Smooth muscle cell (in vitro differentiated cells): ENCODE measurements at regions not wholly inside any gene's neighbourhood (a gene's known extent, or its start where the extent isn't known, plus 50 kb on each side); places are given as distances from the start of the nearest gene placed in this dataset.
A peak's percentile ranks its signal among the peaks of the same experiment; 100 is the strongest.

Source experiments
- DNase-seq: peaks from one replicate; lab custom pipeline; 2025; ENCODE audit not compliant: unreplicated experiment; lab: John Stamatoyannopoulos, UW
- H2AFZ ChIP-seq: fragments of 200-600 bp; sonication (generic); 2 replicates; pipeline ENCODE4 v1.6.0; 2016; ENCODE audit warnings: antibody characterized with exemption, low read depth, mild to moderate bottlenecking
- H3F3A ChIP-seq: fragments of 200-600 bp; sonication (generic); 2 replicates; pipeline ENCODE4 v1.6.0; 2017; ENCODE audit warnings: antibody characterized with exemption, low read depth
- H3K27ac ChIP-seq: fragments of 200-600 bp; sonication (generic); 2 replicates; pipeline ENCODE4 v1.5.1; 2016; ENCODE audit warnings: low read depth, mild to moderate bottlenecking
- H3K27me3 ChIP-seq: fragments of 200-600 bp; sonication (generic); 2 replicates; pipeline ENCODE4 v1.6.1; 2016; ENCODE audit warnings: low read depth, mild to moderate bottlenecking
- H3K36me3 ChIP-seq: fragments of 200-600 bp; sonication (generic); 2 replicates; pipeline ENCODE4 v1.5.1; 2016; ENCODE audit warnings: low read depth
- H3K4me1 ChIP-seq: fragments of 200-600 bp; sonication (generic); 2 replicates; pipeline ENCODE4 v1.5.1; 2016; ENCODE audit warnings: low read depth
- H3K4me2 ChIP-seq: fragments of 200-600 bp; sonication (generic); 2 replicates; pipeline ENCODE4 v1.6.0; 2016; ENCODE audit warnings: mild to moderate bottlenecking
- H3K4me3 ChIP-seq: fragments of 200-600 bp; sonication (generic); 2 replicates; pipeline ENCODE4 v1.5.1; 2016; ENCODE audit warnings: mild to moderate bottlenecking
- H3K79me2 ChIP-seq: fragments of 200-600 bp; sonication (generic); 2 replicates; pipeline ENCODE4 v1.6.0; 2016; ENCODE audit warnings: low read depth, mild to moderate bottlenecking
- H3K9ac ChIP-seq: fragments of 200-600 bp; sonication (generic); 2 replicates; pipeline ENCODE4 v1.6.0; 2016; ENCODE audit warnings: low read depth
- H3K9me3 ChIP-seq: fragments of 200-600 bp; sonication (generic); replicated peaks from 2 replicates; pipeline ENCODE4 v1.5.1; 2016; ENCODE audit warnings: low read depth
- H4K20me1 ChIP-seq: fragments of 200-600 bp; sonication (generic); 2 replicates; pipeline ENCODE4 v1.6.0; 2016; ENCODE audit warnings: low read depth
- WGBS: methylation state at CpG from one replicate; pipeline ENCODE4 v1.1.7; 2016; ENCODE audit warnings: low lambda C conversion rate; 5-methylcytosine and 5-hydroxymethylcytosine counted together
- TF ChIP-seq, protein P1 (sequence below): fragments of 200-600 bp; sonication (generic); IDR thresholded peaks from 2 replicates; pipeline ENCODE4 v1.5.1; 2017; ENCODE audit warnings: borderline replicate concordance, mild to moderate bottlenecking, antibody characterized with exemption; ENCODE audit not compliant: insufficient read depth, poor library complexity, severe bottlenecking

DNA sequence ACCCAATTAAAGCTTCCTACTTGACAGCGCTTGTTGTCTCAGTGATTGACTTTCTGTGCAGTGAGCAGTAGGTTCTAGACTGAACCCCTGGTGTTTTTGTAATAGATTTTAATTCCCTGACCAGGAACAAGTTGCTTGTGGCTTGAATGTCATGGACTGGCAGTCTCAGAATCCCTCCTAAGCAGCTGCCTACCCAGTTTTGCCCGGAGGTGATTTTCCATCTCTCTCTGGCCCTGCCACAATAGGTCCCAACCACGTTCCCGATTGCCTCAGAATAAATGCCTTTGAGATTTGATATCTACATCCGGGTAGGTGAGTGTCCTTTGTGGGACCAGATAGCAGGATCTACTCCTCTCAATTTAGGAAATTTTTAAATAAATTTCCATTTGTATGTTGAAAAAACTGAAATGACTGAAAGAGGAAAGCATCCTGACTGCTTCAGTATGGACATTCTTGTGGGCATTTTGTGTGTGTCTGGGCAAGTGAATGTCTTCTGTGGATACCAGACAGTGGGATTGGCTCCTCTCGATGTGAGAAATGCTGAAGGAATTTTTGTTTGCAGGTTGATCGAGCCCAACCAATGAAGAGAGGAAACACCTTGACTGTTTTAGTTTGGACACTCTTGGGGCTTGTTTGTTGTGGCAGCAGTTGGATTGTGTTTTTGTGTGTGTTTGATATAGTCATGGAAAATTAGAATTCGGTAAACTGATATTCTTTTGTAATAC lies 1607.4 kb downstream of the C4orf33 start:
- Histone ChIP-seq H3K36me3 (no peaks in the 10 kb centered on the region), H3K27me3 (no peaks in the 10 kb centered on the region), H3K9me3 (no peaks in the 10 kb centered on the region), H4K20me1 (no peaks in the 10 kb centered on the region), H3K4me3 (no peak overlapping the region), H3K27ac (peak overlapping the region; percentile 70), H3K4me2 (no peak overlapping the region), H3K79me2 (no peaks in the 10 kb centered on the region), H3K9ac (no peak overlapping the region), H3F3A (no peaks in the 10 kb centered on the region), H2AFZ (no peak overlapping the region), H3K4me1 (no peaks in the 10 kb centered on the region)
- 81% methylated on average over 8 of the region's 8 CpGs for WGBS
- TF ChIP-seq, protein P1, sequence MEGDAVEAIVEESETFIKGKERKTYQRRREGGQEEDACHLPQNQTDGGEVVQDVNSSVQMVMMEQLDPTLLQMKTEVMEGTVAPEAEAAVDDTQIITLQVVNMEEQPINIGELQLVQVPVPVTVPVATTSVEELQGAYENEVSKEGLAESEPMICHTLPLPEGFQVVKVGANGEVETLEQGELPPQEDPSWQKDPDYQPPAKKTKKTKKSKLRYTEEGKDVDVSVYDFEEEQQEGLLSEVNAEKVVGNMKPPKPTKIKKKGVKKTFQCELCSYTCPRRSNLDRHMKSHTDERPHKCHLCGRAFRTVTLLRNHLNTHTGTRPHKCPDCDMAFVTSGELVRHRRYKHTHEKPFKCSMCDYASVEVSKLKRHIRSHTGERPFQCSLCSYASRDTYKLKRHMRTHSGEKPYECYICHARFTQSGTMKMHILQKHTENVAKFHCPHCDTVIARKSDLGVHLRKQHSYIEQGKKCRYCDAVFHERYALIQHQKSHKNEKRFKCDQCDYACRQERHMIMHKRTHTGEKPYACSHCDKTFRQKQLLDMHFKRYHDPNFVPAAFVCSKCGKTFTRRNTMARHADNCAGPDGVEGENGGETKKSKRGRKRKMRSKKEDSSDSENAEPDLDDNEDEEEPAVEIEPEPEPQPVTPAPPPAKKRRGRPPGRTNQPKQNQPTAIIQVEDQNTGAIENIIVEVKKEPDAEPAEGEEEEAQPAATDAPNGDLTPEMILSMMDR: no peak
- no peak for DNase-seq

DNA sequence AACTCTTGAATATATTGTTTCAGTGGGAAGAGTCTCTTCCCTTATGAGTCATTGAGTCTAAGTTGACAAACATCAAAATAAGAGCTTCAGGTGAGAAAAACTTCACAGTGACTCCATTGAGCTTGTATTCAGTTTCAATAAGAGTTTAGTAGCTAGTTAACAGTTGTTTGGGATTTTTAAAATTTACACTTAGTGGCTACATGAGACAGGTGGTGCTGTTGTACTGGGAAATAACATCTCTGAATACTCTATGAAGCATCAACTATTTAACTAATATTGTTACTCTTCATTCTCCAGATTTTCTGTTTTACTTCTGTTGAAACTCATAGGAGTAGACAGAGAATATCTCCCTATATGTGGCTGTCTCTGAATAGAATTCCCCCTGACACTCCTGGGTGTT lies 1609.1 kb downstream of the C4orf33 start:
- H3K79me2 ChIP-seq: no peaks in the 10 kb centered on the region

DNA sequence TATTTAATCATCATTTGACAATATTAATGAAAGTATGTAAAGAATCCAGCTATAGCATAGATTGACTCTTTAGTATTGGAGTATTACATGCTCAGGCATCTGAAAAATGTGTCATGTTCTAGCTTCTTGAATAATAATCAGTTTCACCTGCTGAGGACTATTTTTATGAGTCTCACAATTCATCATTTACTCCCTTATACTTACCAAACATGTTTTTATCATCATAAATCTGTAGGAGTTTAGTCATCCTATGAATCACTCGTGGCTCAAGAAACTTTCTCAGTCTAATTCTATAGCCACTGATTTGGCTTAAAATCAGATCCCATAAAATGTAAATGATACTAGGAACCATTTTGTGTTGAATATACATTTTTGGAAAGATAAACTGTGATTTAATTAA lies 1616.1 kb downstream of the C4orf33 start:
- TF ChIP-seq, protein P1: no peak
- no peak overlapping the region for H3K4me2 ChIP-seq
- H4K20me1 ChIP-seq: no peaks in the 10 kb centered on the region
- no peaks in the 10 kb centered on the region for H3K4me1 ChIP-seq
- H3K9me3 ChIP-seq: no peaks in the 10 kb centered on the region
- H3K9ac ChIP-seq: no peak overlapping the region
- H3K27me3 ChIP-seq: no peaks in the 10 kb centered on the region
- H3K4me3 ChIP-seq: no peak overlapping the region
- peak overlapping the region; percentile 7 for H3K27ac ChIP-seq
- no peaks in the 10 kb centered on the region for H3K79me2 ChIP-seq
- no peak for DNase-seq
- H3F3A ChIP-seq: no peaks in the 10 kb centered on the region
- no peak overlapping the region for H2AFZ ChIP-seq
- WGBS: 53% methylated on average over 1 of the region's 1 CpG
- no peaks in the 10 kb centered on the region for H3K36me3 ChIP-seq

More for the DNA sequence above, 1609.1 kb downstream of the C4orf33 start:
- no peaks in the 10 kb centered on the region for H3K4me1 ChIP-seq
- no peak overlapping the region for H3K9ac ChIP-seq
- H4K20me1 ChIP-seq: no peaks in the 10 kb centered on the region
- no peak for DNase-seq
- peak overlapping the region; percentile 30 for H3K27ac ChIP-seq
- TF ChIP-seq, protein P1: no peak
- no peaks in the 10 kb centered on the region for H3K36me3 ChIP-seq
- no peak overlapping the region for H3K4me3 ChIP-seq
- no peaks in the 10 kb centered on the region for H3K9me3 ChIP-seq
- H3K4me2 ChIP-seq: no peak overlapping the region
- H3F3A ChIP-seq: no peaks in the 10 kb centered on the region
- no peaks in the 10 kb centered on the region for H3K27me3 ChIP-seq
- H2AFZ ChIP-seq: no peak overlapping the region

DNA sequence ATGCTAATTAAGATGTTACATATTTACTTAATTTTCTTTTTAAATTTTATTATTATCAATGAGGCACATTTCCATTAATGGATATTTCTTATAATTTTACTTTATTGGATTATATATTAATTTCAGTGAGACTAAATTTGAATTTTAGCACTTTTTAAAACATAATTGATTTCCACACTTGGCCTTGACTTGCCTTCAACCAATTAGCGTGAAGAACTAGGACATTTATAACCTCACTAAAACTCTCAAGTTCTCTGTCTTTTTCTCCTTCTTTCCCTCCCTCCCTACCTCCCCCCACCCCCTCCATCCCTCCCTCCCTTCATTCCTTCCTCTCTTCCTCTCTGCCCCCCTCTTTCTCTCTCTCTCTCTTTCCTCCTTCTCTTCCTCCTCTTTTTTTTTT lies 1618.1 kb downstream of the C4orf33 start:
- no peaks in the 10 kb centered on the region for H3K27me3 ChIP-seq
- H3K4me1 ChIP-seq: no peaks in the 10 kb centered on the region
- no peak for DNase-seq
- TF ChIP-seq, protein P1: no peak
- no peaks in the 10 kb centered on the region for H3K79me2 ChIP-seq
- H3K4me2 ChIP-seq: no peak overlapping the region
- no peak overlapping the region for H3K9ac ChIP-seq
- H3K27ac ChIP-seq: no peak overlapping the region
- H4K20me1 ChIP-seq: no peaks in the 10 kb centered on the region
- H3K9me3 ChIP-seq: no peaks in the 10 kb centered on the region
- WGBS: 91% methylated on average over 1 of the region's 1 CpG
- H3K36me3 ChIP-seq: no peaks in the 10 kb centered on the region
- no peak overlapping the region for H2AFZ ChIP-seq
- H3F3A ChIP-seq: no peaks in the 10 kb centered on the region
- H3K4me3 ChIP-seq: no peak overlapping the region
